ENCODE measurements at regions not wholly inside any gene's neighbourhood (a gene's known extent, or its start where the extent isn't known, plus 50 kb on each side); places are given as distances from the start of the nearest gene placed in this dataset.

DNA sequence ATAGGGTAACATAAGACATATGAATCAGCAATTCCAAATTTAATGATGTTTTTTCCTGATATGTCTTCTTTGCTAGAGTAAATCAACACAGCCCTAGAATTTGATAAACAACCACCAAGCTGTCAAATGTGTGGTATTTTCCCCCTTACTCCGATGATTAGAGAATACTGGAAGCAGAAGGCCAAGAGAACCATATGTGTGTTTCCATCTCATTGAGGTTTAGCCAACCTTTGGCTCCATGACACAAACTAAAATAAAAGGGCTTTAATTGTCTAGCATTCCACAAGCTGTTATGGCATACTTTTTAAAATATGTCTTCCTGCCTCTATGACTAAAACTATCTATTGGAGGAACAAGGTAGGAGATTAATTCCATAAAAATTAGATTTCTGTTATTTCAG lies 1222.4 kb upstream of the AGA start:
- no TSS peak for BruUV-seq (replicated peaks)
- POLR2A ChIA-PET, result no interaction called here

DNA sequence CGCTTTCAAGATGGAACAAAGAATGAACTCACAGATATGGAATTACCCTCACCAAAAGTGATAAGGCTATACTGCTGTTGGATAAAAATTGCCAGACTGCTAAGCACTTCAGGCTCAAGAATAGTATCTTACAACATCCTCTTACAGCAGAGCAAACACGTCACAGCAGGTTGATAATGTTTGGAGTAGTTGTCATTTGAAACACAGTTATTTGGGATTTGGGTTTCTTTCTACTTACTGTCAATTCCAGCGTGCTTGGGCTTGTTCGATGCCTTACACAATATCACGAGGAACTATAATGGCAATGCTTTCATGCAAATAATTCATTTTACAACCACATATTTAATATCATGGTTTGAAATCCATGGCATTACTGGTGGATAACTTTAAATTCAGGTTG lies 1223.7 kb upstream of the AGA start:
- Histone ChIP-seq H3K4me2 (ENCODE audit: low read length) (no peak overlapping the region), H3K36me3 (ENCODE audit: control insufficient read depth in 1 of 2, insufficient read depth in 2 of 2, low read length in 2 of 2) (no peaks in the 10 kb centered on the region)

More for the DNA sequence above, 1222.4 kb upstream of the AGA start:
- H3K4me2 ChIP-seq (ENCODE audit: low read length), result no peak overlapping the region
- H3K79me2 ChIP-seq (ENCODE audit: insufficient read depth, low read length), result no peaks in the 10 kb centered on the region
- no peaks in the 10 kb centered on the region for H3K36me3 ChIP-seq (ENCODE audit: control insufficient read depth in 1 of 2, insufficient read depth in 2 of 2, low read length in 2 of 2)
- no peaks in the 10 kb centered on the region for H3K4me1 ChIP-seq (ENCODE audit: control insufficient read depth in 1 of 2, insufficient read depth in 2 of 2, low read length in 2 of 2)
- H3K9ac ChIP-seq (ENCODE audit: low read length), result no peak overlapping the region
- no peaks in the 10 kb centered on the region; the same call in 1 of the 2 replicates for H4K20me1 ChIP-seq (ENCODE audit: insufficient read depth)
- TF ChIP-seq, protein P1, sequence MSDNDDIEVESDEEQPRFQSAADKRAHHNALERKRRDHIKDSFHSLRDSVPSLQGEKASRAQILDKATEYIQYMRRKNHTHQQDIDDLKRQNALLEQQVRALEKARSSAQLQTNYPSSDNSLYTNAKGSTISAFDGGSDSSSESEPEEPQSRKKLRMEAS (IDR thresholded peaks at IDR 0.05), result no peak
- TF ChIP-seq, protein P2, sequence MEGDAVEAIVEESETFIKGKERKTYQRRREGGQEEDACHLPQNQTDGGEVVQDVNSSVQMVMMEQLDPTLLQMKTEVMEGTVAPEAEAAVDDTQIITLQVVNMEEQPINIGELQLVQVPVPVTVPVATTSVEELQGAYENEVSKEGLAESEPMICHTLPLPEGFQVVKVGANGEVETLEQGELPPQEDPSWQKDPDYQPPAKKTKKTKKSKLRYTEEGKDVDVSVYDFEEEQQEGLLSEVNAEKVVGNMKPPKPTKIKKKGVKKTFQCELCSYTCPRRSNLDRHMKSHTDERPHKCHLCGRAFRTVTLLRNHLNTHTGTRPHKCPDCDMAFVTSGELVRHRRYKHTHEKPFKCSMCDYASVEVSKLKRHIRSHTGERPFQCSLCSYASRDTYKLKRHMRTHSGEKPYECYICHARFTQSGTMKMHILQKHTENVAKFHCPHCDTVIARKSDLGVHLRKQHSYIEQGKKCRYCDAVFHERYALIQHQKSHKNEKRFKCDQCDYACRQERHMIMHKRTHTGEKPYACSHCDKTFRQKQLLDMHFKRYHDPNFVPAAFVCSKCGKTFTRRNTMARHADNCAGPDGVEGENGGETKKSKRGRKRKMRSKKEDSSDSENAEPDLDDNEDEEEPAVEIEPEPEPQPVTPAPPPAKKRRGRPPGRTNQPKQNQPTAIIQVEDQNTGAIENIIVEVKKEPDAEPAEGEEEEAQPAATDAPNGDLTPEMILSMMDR (IDR thresholded peaks at IDR 0.05 in 2 of 3, conservative IDR thresholded peaks at IDR 0.05 in 1 of 3; ENCODE audit: borderline replicate concordance in 1 of 3, insufficient read depth in 1 of 3, low read depth in 2 of 3, low read length in 2 of 3), result no peak
- TF ChIP-seq RAD21 (IDR thresholded peaks at IDR 0.05; ENCODE audit: low read depth), result no peak
- TF ChIP-seq JUND (IDR thresholded peaks at IDR 0.05), result no peak
- TF ChIP-seq EZH2phosphoT487 (IDR thresholded peaks at IDR 0.05; ENCODE audit: borderline replicate concordance), result no peak
- TF ChIP-seq SRF (IDR thresholded peaks at IDR 0.05; ENCODE audit: low read depth), result no peak
- no peak for TF ChIP-seq EGR1 (IDR thresholded peaks at IDR 0.05; ENCODE audit: low read depth)
- no peak for TF ChIP-seq ZFX (IDR thresholded peaks at IDR 0.05)
- no peak for TF ChIP-seq FOSL1 (IDR thresholded peaks at IDR 0.05; ENCODE audit: low read depth)
- H3K9me3 ChIP-seq (ENCODE audit: control insufficient read depth in 1 of 2, insufficient read depth in 1 of 2, low read depth in 1 of 2, low read length in 2 of 2), result no peaks in the 10 kb centered on the region
- H2AFZ ChIP-seq (ENCODE audit: low read depth, low read length, poor library complexity, severe bottlenecking), result no peak overlapping the region
- H3K9me2 ChIP-seq (ENCODE audit: insufficient read depth), result no peaks in the 10 kb centered on the region
- DNase-seq (ENCODE audit: low read depth, low spot score) (no peak), ATAC-seq (no peak)
- H3K27ac ChIP-seq (ENCODE audit: low read depth, low read length), result no peak overlapping the region
- ChIA-PET RAD21 (ENCODE audit: low non-redundant PET in 1 of 2, low total read pairs in 2 of 2, uncharacterized antibody in 2 of 2, unreplicated experiment in 2 of 2) (no interaction called here), CTCF (no interaction called here)
- intact Hi-C loops (cut with micrococcal nuclease), result no loop called here
- no peaks in the 10 kb centered on the region for H3K27me3 ChIP-seq (ENCODE audit: insufficient read depth, low read length)
- H3K4me3 ChIP-seq (replicated peaks in 1 of 2; ENCODE audit: low read depth in 1 of 2, low read length in 2 of 2), result no peak overlapping the region

More for the DNA sequence above, 1223.7 kb upstream of the AGA start:
- RAD21 ChIA-PET (ENCODE audit: low non-redundant PET in 1 of 2, low total read pairs in 2 of 2, uncharacterized antibody in 2 of 2, unreplicated experiment in 2 of 2), result no interaction called here
- Histone ChIP-seq H3K79me2 (ENCODE audit: insufficient read depth, low read length) (no peaks in the 10 kb centered on the region), H3K9ac (ENCODE audit: low read length) (no peak overlapping the region), H3K9me2 (ENCODE audit: insufficient read depth) (no peaks in the 10 kb centered on the region), H2AFZ (ENCODE audit: low read depth, low read length, poor library complexity, severe bottlenecking) (no peak overlapping the region), H3K4me1 (ENCODE audit: control insufficient read depth in 1 of 2, insufficient read depth in 2 of 2, low read length in 2 of 2) (no peaks in the 10 kb centered on the region), H3K9me3 (ENCODE audit: control insufficient read depth in 1 of 2, insufficient read depth in 1 of 2, low read depth in 1 of 2, low read length in 2 of 2) (no peaks in the 10 kb centered on the region), H3K27me3 (ENCODE audit: insufficient read depth, low read length) (no peaks in the 10 kb centered on the region), H3K4me3 (replicated peaks in 1 of 2; ENCODE audit: low read depth in 1 of 2, low read length in 2 of 2) (no peak overlapping the region), H4K20me1 (ENCODE audit: insufficient read depth) (no peaks in the 10 kb centered on the region; the same call in 1 of the 2 replicates), H3K27ac (ENCODE audit: low read depth, low read length) (no peak overlapping the region)
- POLR2A ChIA-PET, result no interaction called here
- intact Hi-C loops (cut with micrococcal nuclease), result no loop called here
- TF ChIP-seq SIN3A (IDR thresholded peaks at IDR 0.05; ENCODE audit: low read depth) (no peak), POLR2A (IDR thresholded peaks at IDR 0.05; ENCODE audit: borderline replicate concordance, extremely low read depth, insufficient read depth, insufficient read length) (no peak), POLR2AphosphoS5 (IDR thresholded peaks at IDR 0.05; ENCODE audit: low read depth, low read length) (no peak)
- TF ChIP-seq, protein P1 (IDR thresholded peaks at IDR 0.05), result no peak
- TF ChIP-seq, protein P3, sequence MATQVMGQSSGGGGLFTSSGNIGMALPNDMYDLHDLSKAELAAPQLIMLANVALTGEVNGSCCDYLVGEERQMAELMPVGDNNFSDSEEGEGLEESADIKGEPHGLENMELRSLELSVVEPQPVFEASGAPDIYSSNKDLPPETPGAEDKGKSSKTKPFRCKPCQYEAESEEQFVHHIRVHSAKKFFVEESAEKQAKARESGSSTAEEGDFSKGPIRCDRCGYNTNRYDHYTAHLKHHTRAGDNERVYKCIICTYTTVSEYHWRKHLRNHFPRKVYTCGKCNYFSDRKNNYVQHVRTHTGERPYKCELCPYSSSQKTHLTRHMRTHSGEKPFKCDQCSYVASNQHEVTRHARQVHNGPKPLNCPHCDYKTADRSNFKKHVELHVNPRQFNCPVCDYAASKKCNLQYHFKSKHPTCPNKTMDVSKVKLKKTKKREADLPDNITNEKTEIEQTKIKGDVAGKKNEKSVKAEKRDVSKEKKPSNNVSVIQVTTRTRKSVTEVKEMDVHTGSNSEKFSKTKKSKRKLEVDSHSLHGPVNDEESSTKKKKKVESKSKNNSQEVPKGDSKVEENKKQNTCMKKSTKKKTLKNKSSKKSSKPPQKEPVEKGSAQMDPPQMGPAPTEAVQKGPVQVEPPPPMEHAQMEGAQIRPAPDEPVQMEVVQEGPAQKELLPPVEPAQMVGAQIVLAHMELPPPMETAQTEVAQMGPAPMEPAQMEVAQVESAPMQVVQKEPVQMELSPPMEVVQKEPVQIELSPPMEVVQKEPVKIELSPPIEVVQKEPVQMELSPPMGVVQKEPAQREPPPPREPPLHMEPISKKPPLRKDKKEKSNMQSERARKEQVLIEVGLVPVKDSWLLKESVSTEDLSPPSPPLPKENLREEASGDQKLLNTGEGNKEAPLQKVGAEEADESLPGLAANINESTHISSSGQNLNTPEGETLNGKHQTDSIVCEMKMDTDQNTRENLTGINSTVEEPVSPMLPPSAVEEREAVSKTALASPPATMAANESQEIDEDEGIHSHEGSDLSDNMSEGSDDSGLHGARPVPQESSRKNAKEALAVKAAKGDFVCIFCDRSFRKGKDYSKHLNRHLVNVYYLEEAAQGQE (IDR thresholded peaks at IDR 0.05; ENCODE audit: low read depth), result no peak
- ATAC-seq (no peak), DNase-seq (ENCODE audit: low read depth, low spot score) (no peak)
- CTCF ChIA-PET, result no interaction called here
- no TSS peak for BruUV-seq (replicated peaks)

Measured in HCT116 (cell line).